Activated CD4-positive, alpha-beta T cell treated with anti-CD3 and anti-CD28 coated beads, Interleukin-2, amount 50 U/mL, for 16 hours (primary cell): ENCODE measurements at regions not wholly inside any gene's neighbourhood (a gene's known extent, or its start where the extent isn't known, plus 50 kb on each side); places are given as distances from the start of the nearest gene placed in this dataset.
"Not testable (repeated sequence)": the region's sequence is repeated elsewhere in the genome, so short reads cannot be mapped to it uniquely, and the experiment has no call there.

Source experiments
- DNase-seq: peaks from one replicate; pipeline ENCODE4 v3.0.0-alpha.2; 2020

GRCh38 chr9:71268871-71269635 lies 147.6 kb upstream of the TRPM3 start:
- DNase-seq, result no peak

GRCh38 chr9:71263451-71263850 lies 142.0 kb upstream of the TRPM3 start:
- no peak for DNase-seq

GRCh38 chr9:71260419-71260818 lies 139.0 kb upstream of the TRPM3 start:
- DNase-seq, result not testable (repeated sequence)

- no peak for DNase-seq
These were observed 133.3 kb upstream of the TRPM3 start for GRCh38 chr9:71254592-71255277.

GRCh38 chr9:71253011-71253410 lies 131.6 kb upstream of the TRPM3 start:
- DNase-seq, result no peak

- DNase-seq, result no peak
These were observed 129.2 kb upstream of the TRPM3 start for GRCh38 chr9:71250581-71250980.

- DNase-seq, result peak; percentile 27
These were observed 128.4 kb upstream of the TRPM3 start for GRCh38 chr9:71249729-71250317.

GRCh38 chr9:71245651-71246050 lies 124.2 kb upstream of the TRPM3 start:
- no peak for DNase-seq

- no peak for DNase-seq
These were observed 122.5 kb upstream of the TRPM3 start for GRCh38 chr9:71243951-71244350.

- no peak for DNase-seq
These were observed 120.7 kb upstream of the TRPM3 start for GRCh38 chr9:71242081-71242480.

GRCh38 chr9:71237051-71237450 lies 115.6 kb upstream of the TRPM3 start:
- no peak for DNase-seq

- DNase-seq, result no peak
These were observed 112.2 kb upstream of the TRPM3 start for GRCh38 chr9:71233646-71234045.

- DNase-seq, result no peak
These were observed 102.6 kb upstream of the TRPM3 start for GRCh38 chr9:71223953-71224538.

GRCh38 chr9:71218774-71219173 lies 97.4 kb upstream of the TRPM3 start:
- DNase-seq, result no peak

GRCh38 chr9:71213633-71214032 lies 92.2 kb upstream of the TRPM3 start:
- no peak for DNase-seq

GRCh38 chr9:71210326-71210725 lies 88.9 kb upstream of the TRPM3 start:
- DNase-seq, result no peak

GRCh38 chr9:71209890-71210289 lies 88.5 kb upstream of the TRPM3 start:
- DNase-seq, result no peak

- DNase-seq, result no peak
These were observed 81.5 kb upstream of the TRPM3 start for GRCh38 chr9:71202931-71203330.

- DNase-seq, result no peak
These were observed 70.3 kb upstream of the TRPM3 start for GRCh38 chr9:71191708-71192107.

GRCh38 chr9:71183251-71183650 lies 61.8 kb upstream of the TRPM3 start:
- DNase-seq, result no peak

GRCh38 chr9:71179183-71179582 lies 57.8 kb upstream of the TRPM3 start:
- DNase-seq, result no peak

GRCh38 chr9:71177901-71178300 lies 56.5 kb upstream of the TRPM3 start:
- no peak for DNase-seq

GRCh38 chr9:71171517-71171916 lies 50.1 kb upstream of the TRPM3 start:
- no peak for DNase-seq
